HG03066 (cell line): ENCODE measurements at regions not wholly inside any gene's neighbourhood (a gene's known extent, or its start where the extent isn't known, plus 50 kb on each side); places are given as distances from the start of the nearest gene placed in this dataset.

ENCODE experiments used
- ATAC-seq: cut with Tn5 transposase; IDR thresholded peaks from one replicate; pipeline ENCODE4 v1.9.1; 2021; ENCODE audit warnings: low read depth; ENCODE audit not compliant: unreplicated experiment

DNA sequence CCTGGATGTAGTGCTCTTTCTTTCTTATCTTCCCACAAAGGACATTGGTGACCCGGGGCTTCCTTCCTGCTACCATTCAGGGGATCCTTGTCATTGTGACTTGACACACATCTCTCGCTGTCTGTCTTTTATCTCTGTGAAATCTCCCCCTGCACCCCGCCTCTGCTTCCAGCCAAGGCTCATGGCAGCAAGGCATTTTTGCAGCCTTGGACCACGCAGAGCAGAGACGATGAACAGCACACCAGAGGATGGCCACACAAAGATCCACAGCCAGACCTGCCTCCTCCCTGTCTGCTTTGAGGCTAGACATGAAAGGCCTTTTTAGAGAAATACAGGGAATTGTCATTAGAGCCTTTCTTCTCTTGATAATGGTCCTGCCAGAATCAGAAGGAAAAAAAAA lies 549.1 kb downstream of the CDK5RAP2 start:
- ATAC-seq = no peak

- no peak for ATAC-seq
These were observed 561.4 kb downstream of the CDK5RAP2 start for GRCh38 chr9:120018550-120018949.

DNA sequence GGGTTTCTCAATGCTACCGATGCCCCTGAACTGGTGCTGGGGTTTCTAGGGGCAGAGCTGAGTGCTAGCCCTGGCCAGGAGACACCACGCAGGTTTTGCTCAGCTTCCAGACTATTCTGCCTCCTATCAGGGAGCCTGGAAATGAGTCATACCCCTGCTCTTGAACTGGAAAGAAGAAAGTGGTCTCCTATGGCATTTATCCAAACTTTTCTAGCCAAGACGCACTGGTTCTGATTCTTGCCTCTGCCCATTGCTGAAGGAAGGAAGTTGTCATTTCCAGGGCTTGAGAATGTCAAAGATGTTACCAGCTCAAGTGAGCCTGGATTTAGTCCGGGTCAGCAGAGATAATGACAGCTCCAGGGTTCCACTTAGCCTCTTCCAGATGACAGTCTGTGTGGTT lies 561.9 kb downstream of the CDK5RAP2 start:
- ATAC-seq = no peak

GRCh38 chr9:120016231-120016630 lies 563.7 kb downstream of the CDK5RAP2 start:
- ATAC-seq = no peak

DNA sequence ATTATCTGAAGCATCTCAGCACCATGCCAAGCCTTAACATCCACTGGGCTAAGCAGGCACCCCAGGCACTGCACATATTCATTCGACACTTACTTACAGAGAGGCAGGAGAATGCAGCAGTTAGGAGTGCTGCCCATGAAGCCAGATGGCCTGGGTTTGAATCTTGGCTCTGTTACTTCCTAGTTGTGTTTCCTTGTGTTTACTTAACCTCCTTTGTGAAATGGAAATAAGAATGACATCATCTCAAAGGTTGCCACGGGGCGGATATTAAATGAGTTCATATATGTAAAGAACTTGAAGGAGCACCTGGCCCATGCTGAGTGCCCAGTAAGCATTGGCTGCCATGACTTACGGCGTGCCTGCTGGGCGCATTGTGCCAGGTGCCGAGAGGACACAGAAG lies 565.2 kb downstream of the CDK5RAP2 start:
- ATAC-seq = no peak

DNA sequence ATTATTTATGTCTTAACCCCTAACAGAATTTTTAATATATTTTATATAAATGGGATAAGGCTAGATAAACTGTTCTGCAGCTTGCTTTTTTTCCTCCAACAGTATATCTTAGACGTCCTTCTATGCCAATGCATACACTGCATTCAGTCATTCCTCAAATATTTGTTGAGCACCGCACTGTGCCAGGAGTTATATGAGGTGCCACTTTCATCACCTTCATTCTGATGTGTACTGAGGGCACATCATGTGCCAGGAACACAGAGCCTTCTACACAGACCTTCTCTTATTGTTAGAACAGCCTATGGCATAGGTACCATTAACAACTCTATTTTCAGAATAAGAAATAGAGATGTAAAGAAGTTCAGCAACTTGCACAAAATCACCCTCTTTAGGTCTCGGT lies 570.1 kb downstream of the CDK5RAP2 start:
- ATAC-seq = no peak

DNA sequence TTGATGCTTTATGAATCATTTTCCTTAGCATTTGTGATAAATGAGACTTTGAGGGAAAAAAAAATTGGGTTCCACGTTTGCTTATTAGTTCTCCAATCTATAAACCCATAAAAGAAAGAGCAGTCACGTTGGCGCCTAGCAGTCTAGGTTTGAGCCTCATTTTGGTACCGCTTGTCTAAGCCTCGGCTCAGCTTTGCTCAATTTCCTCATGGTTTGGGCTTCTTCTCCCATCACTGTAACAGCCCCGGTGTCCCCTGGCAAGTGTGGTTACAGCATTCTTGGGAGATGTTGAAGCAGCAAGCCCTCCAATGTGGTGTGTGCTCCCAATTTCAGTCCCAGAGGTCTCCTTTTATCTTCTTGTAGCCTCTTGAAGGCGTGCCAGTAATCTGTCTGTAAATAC lies 578.4 kb downstream of the CDK5RAP2 start:
- no peak for ATAC-seq

GRCh38 chr9:119998614-119999013 lies 581.4 kb downstream of the CDK5RAP2 start:
- no peak for ATAC-seq

- ATAC-seq = no peak
These were observed 588.2 kb downstream of the CDK5RAP2 start for GRCh38 chr9:119991797-119992196.

DNA sequence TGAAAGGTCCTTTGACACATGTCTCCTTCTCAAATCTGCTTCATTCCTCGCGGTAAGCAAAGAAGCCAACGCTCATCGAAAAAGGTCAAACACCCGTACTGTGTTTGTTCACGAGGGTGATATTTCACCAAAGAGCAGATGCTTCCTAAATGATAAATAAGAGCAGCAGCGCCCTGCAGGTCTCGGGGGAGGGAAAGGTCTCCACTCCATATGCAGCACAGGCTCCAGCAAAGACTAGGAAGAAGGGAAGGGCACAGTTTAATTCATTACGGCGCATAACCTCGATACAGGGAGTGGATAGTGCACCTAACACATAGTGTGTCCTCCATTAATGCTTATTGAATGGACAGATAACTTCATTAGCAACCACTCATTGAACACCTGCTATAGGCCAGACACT lies 593.3 kb downstream of the CDK5RAP2 start:
- no peak for ATAC-seq

DNA sequence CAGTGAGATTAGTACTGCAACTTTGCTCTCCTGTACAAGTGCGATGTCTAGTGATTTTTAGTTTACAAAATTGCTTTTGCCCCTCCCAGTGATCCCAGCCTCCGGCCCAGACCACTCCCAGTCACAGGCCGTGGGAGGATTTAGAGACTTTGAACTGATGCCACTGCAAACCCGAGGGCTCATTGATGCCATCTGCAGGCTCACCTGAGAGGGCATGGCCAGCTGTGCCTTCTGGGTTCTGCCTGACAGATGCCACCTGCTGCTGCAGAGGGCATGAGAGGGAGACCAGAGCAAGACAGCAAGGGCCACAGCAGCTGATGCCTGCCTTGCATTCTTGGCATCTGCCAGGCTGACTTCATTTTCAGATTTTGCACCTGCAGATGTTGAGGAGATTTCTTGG lies 593.8 kb downstream of the CDK5RAP2 start:
- no peak for ATAC-seq

DNA sequence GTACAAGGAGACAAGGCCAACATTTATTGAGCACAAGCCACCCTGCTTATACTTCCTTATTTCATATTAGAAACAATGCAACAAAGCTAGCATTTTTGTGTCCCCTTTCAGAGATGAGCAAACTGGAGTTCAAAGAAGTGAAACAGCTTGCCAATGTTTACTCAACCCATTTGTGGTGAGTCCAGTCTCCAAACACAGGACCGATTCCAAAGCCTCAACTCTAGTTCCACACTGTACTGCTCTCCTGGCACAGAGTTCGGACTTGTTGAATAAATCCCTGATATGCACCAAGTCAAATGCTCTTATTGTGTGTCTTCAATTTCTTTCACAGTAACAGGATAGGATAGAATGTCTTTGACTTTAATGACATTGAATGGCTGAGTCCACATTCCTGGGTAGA lies 604.8 kb upstream of the BRINP1 start:
- no peak for ATAC-seq

GRCh38 chr9:119968836-119969707 lies 599.8 kb upstream of the BRINP1 start:
- ATAC-seq = peak; percentile 96

DNA sequence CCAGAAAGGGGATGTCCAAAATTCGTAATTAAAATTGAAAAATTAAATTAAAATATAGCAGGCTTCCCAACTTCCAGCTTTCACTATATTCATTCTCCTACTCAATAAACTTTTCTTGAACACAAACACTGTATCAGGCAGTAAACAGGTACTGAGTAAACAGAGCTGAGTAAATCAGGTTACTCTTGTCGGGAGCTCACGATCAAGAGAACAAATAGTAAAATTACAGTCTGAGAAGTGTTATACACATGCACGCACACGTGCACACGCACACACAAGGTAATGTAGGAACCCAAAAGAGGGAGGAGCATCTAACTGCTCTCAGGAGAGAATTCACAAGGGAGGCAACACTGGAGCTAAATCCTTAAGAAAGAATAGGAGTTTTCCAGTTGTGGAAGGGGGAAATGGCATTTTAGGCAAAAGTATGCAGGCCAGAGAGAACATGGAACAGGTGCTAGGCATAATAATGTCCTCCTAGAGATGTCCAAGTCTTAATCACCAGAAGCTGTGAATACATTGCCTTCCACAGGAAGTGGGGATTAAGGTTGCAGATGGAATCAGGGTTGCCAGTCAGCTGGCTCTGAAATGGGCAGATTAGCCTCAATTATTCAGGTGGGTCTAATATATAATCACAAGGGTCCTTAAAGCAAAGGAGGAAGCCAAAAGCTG lies 598.8 kb upstream of the BRINP1 start:
- ATAC-seq = no peak

GRCh38 chr9:119963798-119964372 lies 594.6 kb upstream of the BRINP1 start:
- no peak for ATAC-seq

DNA sequence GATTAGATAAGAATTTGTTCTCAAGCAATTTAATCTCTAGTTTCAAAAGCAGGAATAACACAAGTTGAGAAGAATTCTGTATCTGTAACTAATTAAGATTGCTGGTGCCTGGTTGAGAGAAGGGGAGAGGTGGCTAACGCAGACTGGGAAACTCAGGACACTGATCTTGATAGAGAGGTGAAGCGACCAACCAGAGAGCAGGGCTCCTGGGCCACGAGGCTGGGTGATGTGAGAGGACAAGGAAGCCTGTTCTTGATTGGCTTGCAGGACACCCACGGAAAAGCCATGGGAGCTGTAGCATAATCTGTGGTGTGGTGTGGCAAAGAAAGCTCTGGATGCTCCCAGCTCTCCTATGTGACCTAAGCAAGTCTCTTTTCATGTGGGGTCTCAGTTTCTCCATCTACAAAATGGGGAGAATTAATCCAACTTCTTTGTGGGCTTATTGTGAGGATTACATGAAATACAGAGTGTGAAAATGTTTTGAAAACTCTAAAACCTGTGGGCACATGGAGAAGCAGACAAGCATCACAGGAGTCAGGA lies 594.1 kb upstream of the BRINP1 start:
- ATAC-seq = no peak

DNA sequence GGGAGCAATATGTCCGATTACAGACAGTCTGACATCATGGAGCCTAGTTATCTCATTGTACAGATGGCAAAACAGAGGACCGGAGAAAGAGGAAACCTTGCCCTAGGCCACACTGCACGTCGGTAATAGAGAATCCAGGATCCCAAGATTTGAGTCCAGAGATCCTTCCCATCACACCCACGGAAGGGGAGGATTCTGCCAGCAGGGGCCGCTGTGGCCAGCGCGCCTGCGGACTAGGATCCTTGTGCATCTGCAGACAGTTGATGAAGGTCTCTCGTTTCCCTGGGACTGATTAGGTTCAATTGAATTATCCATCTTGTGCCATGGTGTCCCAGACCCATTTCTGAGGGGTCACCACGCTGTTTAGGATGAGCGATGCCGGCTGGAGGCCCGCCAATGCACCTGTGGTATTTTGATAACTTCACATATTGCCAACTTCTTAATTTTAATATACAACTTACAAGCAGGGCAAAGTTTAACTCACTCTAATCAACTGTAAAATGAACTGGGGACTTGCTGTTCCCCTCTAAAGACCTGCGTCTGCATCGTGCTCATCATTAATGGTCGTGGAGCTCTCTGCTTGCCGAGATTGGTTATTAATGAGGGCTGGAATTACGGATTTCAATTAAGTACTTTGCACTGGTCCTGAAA lies 592.7 kb upstream of the BRINP1 start:
- ATAC-seq = no peak

- ATAC-seq = no peak
These were observed 590.8 kb upstream of the BRINP1 start for GRCh38 chr9:119959846-119960545.

DNA sequence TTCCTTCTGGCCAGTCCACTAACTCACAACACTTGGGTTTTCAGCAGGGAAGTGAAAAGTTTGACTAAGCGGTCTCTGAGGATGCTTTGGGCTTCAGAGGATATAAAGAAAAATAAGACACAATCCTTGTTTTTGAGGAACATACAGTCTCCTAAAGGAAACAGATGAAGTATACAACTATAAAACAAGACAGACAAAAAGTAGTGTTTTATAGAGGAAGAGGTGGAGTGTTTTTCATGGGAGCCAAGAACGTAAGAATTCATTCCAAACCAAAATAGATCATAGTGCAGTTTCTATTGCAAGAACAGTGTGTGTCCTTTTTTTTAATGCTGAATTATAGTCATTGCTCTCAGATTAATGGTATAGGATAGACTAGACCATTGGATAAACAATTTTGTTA lies 586.9 kb upstream of the BRINP1 start:
- ATAC-seq = no peak

DNA sequence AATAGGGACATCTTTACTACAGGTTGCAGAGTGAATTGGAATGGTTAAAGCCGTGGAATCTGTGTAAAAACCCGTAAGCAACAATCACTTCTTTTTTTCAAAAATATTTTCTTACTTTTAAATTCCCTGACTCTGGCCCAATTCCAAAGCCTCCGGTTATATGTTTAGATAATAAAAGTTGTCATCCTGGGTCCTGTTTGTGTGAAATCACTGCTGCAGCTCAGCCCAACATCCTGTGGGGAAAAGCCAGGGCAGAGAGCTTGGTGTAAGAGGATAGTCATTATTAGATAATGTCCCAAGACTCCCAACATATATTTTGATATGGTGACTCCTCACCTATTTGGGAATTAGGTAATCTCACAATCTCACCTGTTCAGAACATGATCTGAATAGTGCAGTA lies 586.0 kb upstream of the BRINP1 start:
- ATAC-seq = no peak
